ENCODE measurements at regions not wholly inside any gene's neighbourhood (a gene's known extent, or its start where the extent isn't known, plus 50 kb on each side); places are given as distances from the start of the nearest gene placed in this dataset.
A peak's percentile ranks its signal among the peaks of the same experiment; 100 is the strongest.

- Histone ChIP-seq H3K9me2 (ENCODE audit: insufficient read depth) (no peaks in the 10 kb centered on the region), H3K79me2 (ENCODE audit: insufficient read depth, low read length) (no peaks in the 10 kb centered on the region), H3K9me3 (ENCODE audit: control insufficient read depth in 1 of 2, insufficient read depth in 1 of 2, low read depth in 1 of 2, low read length in 2 of 2) (no peaks in the 10 kb centered on the region), H2AFZ (ENCODE audit: low read depth, low read length, poor library complexity, severe bottlenecking) (no peak overlapping the region), H3K27ac (ENCODE audit: low read depth, low read length) (no peak overlapping the region), H3K27me3 (ENCODE audit: insufficient read depth, low read length) (no peaks in the 10 kb centered on the region; the same call in 1 of the 2 replicates), H3K4me3 (replicated peaks in 1 of 2; ENCODE audit: low read depth in 1 of 2, low read length in 2 of 2) (no peak overlapping the region), H3K4me1 (ENCODE audit: control insufficient read depth in 1 of 2, insufficient read depth in 2 of 2, low read length in 2 of 2) (peaks cover 36 to 52% of the 10 kb centered on the region in 2 experiments), H3K9ac (ENCODE audit: low read length) (peak overlapping the region; percentile 60; the same call in 1 of the 2 replicates), H3K36me3 (ENCODE audit: control insufficient read depth in 1 of 2, insufficient read depth in 2 of 2, low read length in 2 of 2) (no peaks in the 10 kb centered on the region), H3K4me2 (ENCODE audit: low read length) (peak overlapping the region; percentile 85), H4K20me1 (ENCODE audit: insufficient read depth) (no peaks in the 10 kb centered on the region)
- ATAC-seq (no peak), DNase-seq (ENCODE audit: low read depth, low spot score) (no peak)
- RAD21 ChIA-PET (ENCODE audit: low non-redundant PET in 1 of 2, low total read pairs in 2 of 2, uncharacterized antibody in 2 of 2, unreplicated experiment in 2 of 2) = interaction anchor here in 1 of 2 experiments (0.5 kb wide), 1 partner anchor 124 kb away, joined by 3 read pairs; no protein-coding TSS in a partner anchor
- intact Hi-C loops (cut with micrococcal nuclease) = loop anchor here (5.0 to 10.0 kb wide), 2 partner anchors 227 to 356 kb away; no protein-coding TSS in a partner anchor
- POLR2A ChIA-PET = no interaction called here
- TF ChIP-seq POLR2A (IDR thresholded peaks at IDR 0.05; ENCODE audit: borderline replicate concordance, extremely low read depth, insufficient read depth, insufficient read length) (no peak), EZH2phosphoT487 (IDR thresholded peaks at IDR 0.05; ENCODE audit: borderline replicate concordance) (no peak), SP1 (IDR thresholded peaks at IDR 0.05; ENCODE audit: low read depth) (no peak)
- TF ChIP-seq, protein P1, sequence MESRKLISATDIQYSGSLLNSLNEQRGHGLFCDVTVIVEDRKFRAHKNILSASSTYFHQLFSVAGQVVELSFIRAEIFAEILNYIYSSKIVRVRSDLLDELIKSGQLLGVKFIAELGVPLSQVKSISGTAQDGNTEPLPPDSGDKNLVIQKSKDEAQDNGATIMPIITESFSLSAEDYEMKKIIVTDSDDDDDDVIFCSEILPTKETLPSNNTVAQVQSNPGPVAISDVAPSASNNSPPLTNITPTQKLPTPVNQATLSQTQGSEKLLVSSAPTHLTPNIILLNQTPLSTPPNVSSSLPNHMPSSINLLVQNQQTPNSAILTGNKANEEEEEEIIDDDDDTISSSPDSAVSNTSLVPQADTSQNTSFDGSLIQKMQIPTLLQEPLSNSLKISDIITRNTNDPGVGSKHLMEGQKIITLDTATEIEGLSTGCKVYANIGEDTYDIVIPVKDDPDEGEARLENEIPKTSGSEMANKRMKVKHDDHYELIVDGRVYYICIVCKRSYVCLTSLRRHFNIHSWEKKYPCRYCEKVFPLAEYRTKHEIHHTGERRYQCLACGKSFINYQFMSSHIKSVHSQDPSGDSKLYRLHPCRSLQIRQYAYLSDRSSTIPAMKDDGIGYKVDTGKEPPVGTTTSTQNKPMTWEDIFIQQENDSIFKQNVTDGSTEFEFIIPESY (IDR thresholded peaks at IDR 0.05; ENCODE audit: extremely low read depth, insufficient replicate concordance, low read length) = no peak
- no TSS peak for BruUV-seq (replicated peaks)
- CTCF ChIA-PET = no interaction called here
These were observed 111.7 kb upstream of the IRF2BP2 start for GRCh38 chr1:234721476-234722269.
